Testis (tissue), 2 donors: ENCODE measurements at regions not wholly inside any gene's neighbourhood (a gene's known extent, or its start where the extent isn't known, plus 50 kb on each side); places are given as distances from the start of the nearest gene placed in this dataset.

Experiments
- DNase-seq: peaks from one replicate; pipeline ENCODE4 v3.0.0-alpha.2; 2019
- H3K27ac ChIP-seq, 2 donors: fragments of 200-600 bp; sonication (generic); one replicate each; pipeline ENCODE4 v1.5.1; 2019
- H3K27me3 ChIP-seq: fragments of 200-600 bp; sonication (generic); one replicate; pipeline ENCODE4 v1.5.1; 2019
- H3K36me3 ChIP-seq: fragments of 200-600 bp; sonication (generic); one replicate; pipeline ENCODE4 v1.5.1; 2017; ENCODE audit warnings: low read depth; ENCODE audit errors: missing control alignments
- H3K4me1 ChIP-seq: fragments of 200-600 bp; sonication (generic); one replicate; pipeline ENCODE4 v1.5.1; 2019
- H3K4me3 ChIP-seq, 2 donors: fragments of 200-600 bp; sonication (generic); one replicate each; pipeline ENCODE4 v1.5.1; 2017 to 2019
- H3K9me3 ChIP-seq: fragments of 200-600 bp; sonication (generic); one replicate; pipeline ENCODE4 v1.5.1; 2017
- CTCF ChIP-seq, 3 experiments: fragments of 450-650 bp in 2 of 3; fragments of 200-600 bp in 1 of 3; sonication (generic) in 1 of 3; IDR thresholded peaks; one replicate each; pipeline ENCODE4 v1.5.1; 2016 to 2019; ENCODE audit warnings: antibody characterized with exemption in 3 of 3, mild to moderate bottlenecking in 2 of 3, moderate library complexity in 1 of 3
- POLR2A ChIP-seq: fragments of 450-650 bp; IDR thresholded peaks from one replicate; pipeline ENCODE4 v1.6.1; 2017; ENCODE audit warnings: antibody characterized with exemption, mild to moderate bottlenecking, moderate library complexity
- WGBS, 2 donors: methylation state at CpG; one replicate each; pipeline ENCODE4 v1.1.5; 2018; 5-methylcytosine and 5-hydroxymethylcytosine counted together
- intact Hi-C: fragments of 100-400 bp; cut with DNase I; formaldehyde crosslinking; loops from one replicate; pipeline ENCODE4 v1.15.1; 2023; ENCODE audit warnings: low total_unique reads

- intact Hi-C loops, result no loop called here
- Histone ChIP-seq H3K9me3 (no peaks in the 10 kb centered on the region), H3K4me3 (no peak overlapping the region), H3K27me3 (no peaks in the 10 kb centered on the region), H3K36me3 (no peaks in the 10 kb centered on the region), H3K27ac (no peak overlapping the region), H3K4me1 (no peaks in the 10 kb centered on the region)
- WGBS, 2 donors, result 98 to 100% methylated on average over 1 of the region's 1 CpG
- no peak for TF ChIP-seq POLR2A
- TF ChIP-seq CTCF (IDR thresholded peaks at IDR 0.05), result no peak
- no peak for DNase-seq
Measured at GRCh38 chr5:68630354-68630753, 414.8 kb downstream of the PIK3R1 start.

- no peak overlapping the region for H3K27ac ChIP-seq
- WGBS, 2 donors, result 94 to 97% methylated on average over 2 of the region's 2 CpGs
- no peaks in the 10 kb centered on the region for H3K27me3 ChIP-seq
- H3K9me3 ChIP-seq, result no peaks in the 10 kb centered on the region
- TF ChIP-seq CTCF (IDR thresholded peaks at IDR 0.05) (no peak), POLR2A (no peak)
- intact Hi-C loops, result no loop called here
- H3K4me3 ChIP-seq, result no peak overlapping the region
- no peaks in the 10 kb centered on the region for H3K36me3 ChIP-seq
- no peaks in the 10 kb centered on the region for H3K4me1 ChIP-seq
- no peak for DNase-seq
Measured at GRCh38 chr5:68631884-68632283, 416.3 kb downstream of the PIK3R1 start.

- Histone ChIP-seq H3K4me3 (no peak overlapping the region), H3K36me3 (no peaks in the 10 kb centered on the region), H3K27ac (no peak overlapping the region), H3K27me3 (no peaks in the 10 kb centered on the region), H3K9me3 (no peaks in the 10 kb centered on the region), H3K4me1 (no peaks in the 10 kb centered on the region)
- TF ChIP-seq POLR2A, result no peak
- TF ChIP-seq CTCF (IDR thresholded peaks at IDR 0.05), result no peak
- DNase-seq, result no peak
- WGBS, 2 donors, result 90 to 93% methylated on average over 3 of the region's 3 CpGs
- intact Hi-C loops, result no loop called here
Measured at GRCh38 chr5:68641211-68641610, 425.7 kb downstream of the PIK3R1 start.

GRCh38 chr5:68643064-68643463 lies 427.5 kb downstream of the PIK3R1 start:
- H3K9me3 ChIP-seq, result no peaks in the 10 kb centered on the region
- H3K4me1 ChIP-seq, result no peaks in the 10 kb centered on the region
- DNase-seq, result no peak
- no peak overlapping the region for H3K4me3 ChIP-seq
- TF ChIP-seq POLR2A, result no peak
- no peak for TF ChIP-seq CTCF (IDR thresholded peaks at IDR 0.05)
- intact Hi-C loops, result no loop called here
- no peaks in the 10 kb centered on the region for H3K27me3 ChIP-seq
- 0% methylated on average over 1 of the region's 1 CpG for WGBS, 2 donors
- H3K27ac ChIP-seq, result no peak overlapping the region
- no peaks in the 10 kb centered on the region for H3K36me3 ChIP-seq

GRCh38 chr5:68644971-68645370 lies 429.4 kb downstream of the PIK3R1 start:
- no peaks in the 10 kb centered on the region for H3K9me3 ChIP-seq
- H3K27ac ChIP-seq, result no peak overlapping the region
- WGBS, 2 donors, result 93 to 94% methylated on average over 3 of the region's 3 CpGs
- H3K4me1 ChIP-seq, result no peaks in the 10 kb centered on the region
- no peaks in the 10 kb centered on the region for H3K36me3 ChIP-seq
- no peak for DNase-seq
- no peaks in the 10 kb centered on the region for H3K27me3 ChIP-seq
- intact Hi-C loops, result no loop called here
- no peak for TF ChIP-seq POLR2A
- TF ChIP-seq CTCF (IDR thresholded peaks at IDR 0.05), result no peak
- no peak overlapping the region for H3K4me3 ChIP-seq
